RPMI7951 (cell line): ENCODE measurements at regions not wholly inside any gene's neighbourhood (a gene's known extent, or its start where the extent isn't known, plus 50 kb on each side); places are given as distances from the start of the nearest gene placed in this dataset.

Experiments
- DNase-seq: peaks from one replicate; pipeline ENCODE4 v3.0.0-alpha.2; 2012; ENCODE audit warnings: low read depth

- no peak for DNase-seq
These were observed 365.6 kb upstream of the ADGRL2 start for GRCh38 chr1:81435175-81435574.

- no peak for DNase-seq
These were observed 367.1 kb upstream of the ADGRL2 start for GRCh38 chr1:81433676-81434075.

- DNase-seq, result no peak
These were observed 368.1 kb upstream of the ADGRL2 start for GRCh38 chr1:81432654-81433109.

- DNase-seq, result no peak
These were observed 368.7 kb upstream of the ADGRL2 start for GRCh38 chr1:81432059-81432458.

GRCh38 chr1:81431624-81432000, 369.1 kb upstream of the ADGRL2 start:
- no peak for DNase-seq

GRCh38 chr1:81430955-81431623, 369.6 kb upstream of the ADGRL2 start:
- DNase-seq, result no peak

- DNase-seq, result no peak
These were observed 370.3 kb upstream of the ADGRL2 start for GRCh38 chr1:81430236-81430938.

- DNase-seq, result no peak
These were observed 371.7 kb upstream of the ADGRL2 start for GRCh38 chr1:81428998-81429397.

GRCh38 chr1:81424816-81425215, 375.9 kb upstream of the ADGRL2 start:
- no peak for DNase-seq

- no peak for DNase-seq
These were observed 376.7 kb upstream of the ADGRL2 start for GRCh38 chr1:81424061-81424460.

- no peak for DNase-seq
These were observed 380.0 kb upstream of the ADGRL2 start for GRCh38 chr1:81420760-81421159.

GRCh38 chr1:81414488-81415015, 386.2 kb upstream of the ADGRL2 start:
- DNase-seq, result no peak

- no peak for DNase-seq
These were observed 387.8 kb upstream of the ADGRL2 start for GRCh38 chr1:81412954-81413353.

GRCh38 chr1:81410941-81411340, 389.8 kb upstream of the ADGRL2 start:
- no peak for DNase-seq

- no peak for DNase-seq
These were observed 390.4 kb upstream of the ADGRL2 start for GRCh38 chr1:81410351-81410750.

GRCh38 chr1:81409780-81410274, 390.9 kb upstream of the ADGRL2 start:
- DNase-seq, result no peak

GRCh38 chr1:81409262-81409661, 391.5 kb upstream of the ADGRL2 start:
- DNase-seq, result no peak

GRCh38 chr1:81408419-81408818, 392.3 kb upstream of the ADGRL2 start:
- no peak for DNase-seq

GRCh38 chr1:81407000-81407821, 393.5 kb upstream of the ADGRL2 start:
- no peak for DNase-seq

GRCh38 chr1:81406292-81406999, 394.3 kb upstream of the ADGRL2 start:
- no peak for DNase-seq

GRCh38 chr1:81398041-81398440, 402.7 kb upstream of the ADGRL2 start:
- DNase-seq, result no peak
